IMR-90 (cell line): ENCODE measurements at regions not wholly inside any gene's neighbourhood (a gene's known extent, or its start where the extent isn't known, plus 50 kb on each side); places are given as distances from the start of the nearest gene placed in this dataset.

Source experiments
- ATAC-seq: fragments of 200-7000 bp; cut with Tn5 transposase; 2 replicates; pipeline ENCODE4 v1.9.1; 2020; ENCODE audit warnings: low read depth, mild to moderate bottlenecking, moderate library complexity
- BruUV-seq: library from RNA; stranded (reverse); fragments of 400-500 nt; replicated peaks from 2 replicates; lab custom pipeline; 2021; lab: Mats Ljungman, UMichigan
- CTCF ChIA-PET: fragments of 300-600 bp; formaldehyde crosslinking; extraction: SDS; loops from one replicate; lab custom pipeline; 2021; ENCODE audit warnings: antibody characterized with exemption; lab: Yijun Ruan, JAX
- POLR2A ChIA-PET: fragments of 300-600 bp; sonication (Branson Sonifier 250); formaldehyde crosslinking; loops from one replicate; lab custom pipeline; 2022; ENCODE audit warnings: antibody characterized with exemption; ENCODE audit not compliant: unreplicated experiment; lab: Charles Lee
- DNase-seq: peaks from one replicate; pipeline ENCODE4 v3.0.0; 2013
- H2AFZ ChIP-seq: replicated peaks from 2 replicates; pipeline ENCODE3; 2013; ENCODE audit warnings: low read length, mild to moderate bottlenecking; ENCODE audit not compliant: poor library complexity
- H2AK5ac ChIP-seq: 2 replicates; pipeline ENCODE4 v1.6.1; 2013; ENCODE audit warnings: low read depth, low read length, inconsistent platforms
- H2AK9ac ChIP-seq: replicated peaks from 2 replicates; pipeline ENCODE3; 2013; ENCODE audit warnings: mild to moderate bottlenecking, low read depth, low read length, moderate library complexity; ENCODE audit not compliant: poor library complexity
- H2BK120ac ChIP-seq: 2 replicates; pipeline ENCODE4 v1.6.1; 2013; ENCODE audit warnings: low read depth, low read length, inconsistent platforms
- H2BK15ac ChIP-seq: 3 replicates; pipeline ENCODE4 v1.6.1; 2013; ENCODE audit warnings: low read depth, low read length, inconsistent platforms
- H2BK20ac ChIP-seq: 2 replicates; pipeline ENCODE4 v1.6.1; 2013; ENCODE audit warnings: low read depth, mild to moderate bottlenecking, inconsistent platforms, low read length, moderate library complexity
- H2BK5ac ChIP-seq: 2 replicates; pipeline ENCODE4 v1.6.1; 2013; ENCODE audit warnings: mild to moderate bottlenecking, low read depth, low read length, inconsistent platforms; ENCODE audit not compliant: poor library complexity, severe bottlenecking
- H3K14ac ChIP-seq: replicated peaks from 2 replicates; pipeline ENCODE4 v1.6.1; 2013; ENCODE audit warnings: low read depth, low read length, inconsistent platforms
- H3K18ac ChIP-seq: 2 replicates; pipeline ENCODE4 v1.6.1; 2013; ENCODE audit warnings: low read depth, low read length, control low read depth
- H3K23ac ChIP-seq: 2 replicates; pipeline ENCODE4 v1.6.1; 2013; ENCODE audit warnings: low read depth, low read length, inconsistent platforms
- H3K27ac ChIP-seq: 2 replicates; pipeline ENCODE4 v1.5.1; 2013; ENCODE audit warnings: mild to moderate bottlenecking, control low read depth, low read length; ENCODE audit not compliant: insufficient read depth
- H3K27me3 ChIP-seq: 2 replicates; pipeline ENCODE4 v1.6.1; 2013; ENCODE audit warnings: low read length; ENCODE audit not compliant: control insufficient read depth, insufficient read depth
- H3K36me3 ChIP-seq: 2 replicates; pipeline ENCODE4 v1.6.1; 2013; ENCODE audit warnings: low read length, mixed read lengths; ENCODE audit not compliant: control insufficient read depth, insufficient read depth
- H3K4ac ChIP-seq: 2 replicates; pipeline ENCODE4 v1.6.1; 2013; ENCODE audit warnings: low read depth, low read length, inconsistent platforms
- H3K4me1 ChIP-seq: 2 replicates; pipeline ENCODE4 v1.6.1; 2013; ENCODE audit warnings: low read length, mixed read lengths; ENCODE audit not compliant: control insufficient read depth, insufficient read depth
- H3K4me2 ChIP-seq: 2 replicates; pipeline ENCODE4 v1.6.1; 2013; ENCODE audit warnings: low read depth, mild to moderate bottlenecking, control low read depth, low read length, moderate library complexity
- H3K4me3 ChIP-seq: 2 replicates; pipeline ENCODE4 v1.5.1; 2013; ENCODE audit warnings: low read depth, mild to moderate bottlenecking, control low read depth, low read length, moderate library complexity; ENCODE audit not compliant: insufficient read depth
- H3K56ac ChIP-seq: 2 replicates; pipeline ENCODE4 v1.6.1; 2013; ENCODE audit warnings: low read length, inconsistent platforms; ENCODE audit not compliant: insufficient read depth; ENCODE audit errors: extremely low read depth
- H3K79me1 ChIP-seq, 2 experiments: 2 replicates each; pipeline ENCODE4 v1.6.1; 2013; ENCODE audit warnings: low read length in 2 of 2, inconsistent platforms in 1 of 2, low read depth in 1 of 2
- H3K9ac ChIP-seq: 2 replicates; pipeline ENCODE4 v1.6.1; 2013; ENCODE audit warnings: low read depth, low read length, control low read depth
- H3K9me1 ChIP-seq: 2 replicates; pipeline ENCODE4 v1.6.1; 2013; ENCODE audit warnings: low read length, inconsistent platforms; ENCODE audit not compliant: insufficient read depth
- H3K9me3 ChIP-seq: 2 replicates; pipeline ENCODE4 v1.6.1; 2013; ENCODE audit warnings: low read length; ENCODE audit not compliant: control insufficient read depth, insufficient read depth
- H4K20me1 ChIP-seq: 2 replicates; pipeline ENCODE4 v1.6.1; 2013; ENCODE audit warnings: low read length, inconsistent platforms; ENCODE audit not compliant: insufficient read depth
- H4K5ac ChIP-seq: 2 replicates; pipeline ENCODE4 v1.6.1; 2013; ENCODE audit warnings: mild to moderate bottlenecking, low read depth, low read length, control low read depth
- H4K8ac ChIP-seq, 2 experiments: 2 replicates each; pipeline ENCODE4 v1.6.1; 2013; ENCODE audit warnings: low read depth in 2 of 2, low read length in 2 of 2, control low read depth in 1 of 2, inconsistent platforms in 1 of 2
- H4K91ac ChIP-seq: 2 replicates; pipeline ENCODE4 v1.6.1; 2013; ENCODE audit warnings: low read depth, low read length, inconsistent platforms; ENCODE audit not compliant: insufficient read depth
- BHLHE40 ChIP-seq: fragments of 150-350 bp; IDR thresholded peaks from 2 replicates; pipeline ENCODE4 v1.6.1; 2016; ENCODE audit warnings: mild to moderate bottlenecking, low read depth, low read length
- CEBPB ChIP-seq: IDR thresholded peaks from 2 replicates; pipeline ENCODE4 v1.6.1; 2012; ENCODE audit warnings: low read depth, low read length, improper control_type of control experiment
- CHD1 ChIP-seq: IDR thresholded peaks from 2 replicates; pipeline ENCODE4 v1.6.1; 2012; ENCODE audit warnings: low read depth, low read length, improper control_type of control experiment
- ELK1 ChIP-seq: fragments of 150-350 bp; IDR thresholded peaks from 2 replicates; pipeline ENCODE4 v1.6.1; 2016; ENCODE audit warnings: low read depth, mild to moderate bottlenecking, low read length, moderate library complexity, borderline replicate concordance
- FOS ChIP-seq: fragments of 150-350 bp; IDR thresholded peaks from 2 replicates; pipeline ENCODE4 v1.6.1; 2016; ENCODE audit warnings: low read depth, low read length
- MAFK ChIP-seq: IDR thresholded peaks from 2 replicates; pipeline ENCODE4 v1.6.1; 2012; ENCODE audit warnings: low read depth, low read length, improper control_type of control experiment
- MAZ ChIP-seq: IDR thresholded peaks from 2 replicates; pipeline ENCODE4 v1.6.1; 2012; ENCODE audit warnings: low read depth, mild to moderate bottlenecking, low read length, improper control_type of control experiment, moderate library complexity, borderline replicate concordance
- MXI1 ChIP-seq: IDR thresholded peaks from 2 replicates; pipeline ENCODE4 v1.6.1; 2012; ENCODE audit warnings: low read depth, mild to moderate bottlenecking, low read length, moderate library complexity, borderline replicate concordance
- NFE2L2 ChIP-seq: fragments of 150-350 bp; IDR thresholded peaks from 2 replicates; pipeline ENCODE4 v1.6.1; 2016; ENCODE audit warnings: low read depth, mild to moderate bottlenecking, low read length
- POLR2A ChIP-seq: IDR thresholded peaks from 2 replicates; pipeline ENCODE4 v1.6.1; 2012; ENCODE audit warnings: mild to moderate bottlenecking, low read depth, low read length
- RAD21 ChIP-seq: IDR thresholded peaks from 2 replicates; pipeline ENCODE4 v1.6.1; 2012; ENCODE audit warnings: low read length, improper control_type of control experiment
- RCOR1 ChIP-seq: IDR thresholded peaks from 2 replicates; pipeline ENCODE4 v1.6.1; 2012; ENCODE audit warnings: mild to moderate bottlenecking, low read length, improper control_type of control experiment; ENCODE audit not compliant: insufficient replicate concordance
- RFX5 ChIP-seq: IDR thresholded peaks from 2 replicates; pipeline ENCODE4 v1.8.0; 2012; ENCODE audit warnings: low read depth, mild to moderate bottlenecking, low read length, moderate library complexity
- SMC3 ChIP-seq: fragments of 150-350 bp; IDR thresholded peaks from 2 replicates; pipeline ENCODE4 v1.6.1; 2016; ENCODE audit warnings: low read depth, mild to moderate bottlenecking, antibody characterized with exemption, low read length, moderate library complexity
- WGBS, 2 experiments: methylation state at CpG; one replicate each; pipeline versions ENCODE4 v1.1.5 to v1.1.7; 2013; ENCODE audit warnings: missing lambda C conversion rate in 2 of 2; ENCODE audit not compliant: insufficient read length in 1 of 2; ENCODE audit errors: extremely low coverage in 2 of 2; 5-methylcytosine and 5-hydroxymethylcytosine counted together
- dilution Hi-C: fragments of 300-500 bp; cut with HindIII; formaldehyde crosslinking; loops from one replicate; pipeline ENCODE4 v1.14.3; 2018; ENCODE audit warnings: low sequenced_read_pairs; ENCODE audit not compliant: unreplicated experiment
- in situ Hi-C: fragments of 300-500 bp; cut with MboI; formaldehyde crosslinking; loops from 3 replicates; pipeline ENCODE4 v1.14.3; 2019; ENCODE audit warnings: low sequenced_read_pairs, inconsistent platforms, mixed read lengths
- intact Hi-C: fragments of 100-400 bp; cut with micrococcal nuclease; formaldehyde crosslinking; loops from 2 replicates; pipeline ENCODE4 v1.10.0; 2022
- TF ChIP-seq, protein P1 (sequence below): fragments of 150-350 bp; IDR thresholded peaks from 2 replicates; pipeline ENCODE4 v1.6.1; 2017; ENCODE audit warnings: mild to moderate bottlenecking, antibody characterized with exemption, low read length, low read depth
- TF ChIP-seq, protein P2 (sequence below): conservative IDR thresholded peaks from 2 replicates; pipeline ENCODE4 v1.5.1; 2012; ENCODE audit warnings: mild to moderate bottlenecking, low read depth, low read length, improper control_type of control experiment

DNA sequence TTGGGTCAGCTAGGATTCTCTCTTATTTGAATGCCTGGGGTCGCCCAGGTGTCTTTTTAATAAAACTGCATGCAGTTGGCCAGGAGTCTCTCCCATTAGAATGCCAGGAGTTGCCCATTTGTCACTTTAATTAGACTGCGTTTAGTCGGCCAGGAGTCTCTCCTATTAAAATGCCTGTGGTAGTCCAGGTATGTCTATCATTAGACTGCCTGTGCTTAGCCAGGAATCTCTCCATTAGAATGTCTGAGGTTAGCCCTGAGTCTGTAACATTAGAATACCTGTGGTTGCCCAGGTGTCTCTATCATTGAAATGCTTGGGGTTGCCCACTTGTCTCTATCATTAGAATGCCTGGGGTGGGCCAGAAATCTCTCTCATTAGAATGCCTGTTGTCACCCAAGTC lies 1470.9 kb downstream of the UQCRFS1 start:
- no peak for DNase-seq
- no peak overlapping the region for H3K9ac ChIP-seq
- WGBS, 2 experiments = no CpG with 5 or more reads among the region's 3 CpGs
- H3K14ac ChIP-seq = no peak overlapping the region
- no peak overlapping the region for H3K23ac ChIP-seq
- no peak for ATAC-seq
- no peak overlapping the region for H2BK5ac ChIP-seq
- no peak for TF ChIP-seq RFX5
- no peak for TF ChIP-seq RCOR1
- no peak for TF ChIP-seq NFE2L2
- no peak for TF ChIP-seq RAD21
- no peak for TF ChIP-seq POLR2A
- TF ChIP-seq, protein P1, sequence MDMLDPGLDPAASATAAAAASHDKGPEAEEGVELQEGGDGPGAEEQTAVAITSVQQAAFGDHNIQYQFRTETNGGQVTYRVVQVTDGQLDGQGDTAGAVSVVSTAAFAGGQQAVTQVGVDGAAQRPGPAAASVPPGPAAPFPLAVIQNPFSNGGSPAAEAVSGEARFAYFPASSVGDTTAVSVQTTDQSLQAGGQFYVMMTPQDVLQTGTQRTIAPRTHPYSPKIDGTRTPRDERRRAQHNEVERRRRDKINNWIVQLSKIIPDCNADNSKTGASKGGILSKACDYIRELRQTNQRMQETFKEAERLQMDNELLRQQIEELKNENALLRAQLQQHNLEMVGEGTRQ = no peak
- TF ChIP-seq SMC3 = no peak
- TF ChIP-seq, protein P2, sequence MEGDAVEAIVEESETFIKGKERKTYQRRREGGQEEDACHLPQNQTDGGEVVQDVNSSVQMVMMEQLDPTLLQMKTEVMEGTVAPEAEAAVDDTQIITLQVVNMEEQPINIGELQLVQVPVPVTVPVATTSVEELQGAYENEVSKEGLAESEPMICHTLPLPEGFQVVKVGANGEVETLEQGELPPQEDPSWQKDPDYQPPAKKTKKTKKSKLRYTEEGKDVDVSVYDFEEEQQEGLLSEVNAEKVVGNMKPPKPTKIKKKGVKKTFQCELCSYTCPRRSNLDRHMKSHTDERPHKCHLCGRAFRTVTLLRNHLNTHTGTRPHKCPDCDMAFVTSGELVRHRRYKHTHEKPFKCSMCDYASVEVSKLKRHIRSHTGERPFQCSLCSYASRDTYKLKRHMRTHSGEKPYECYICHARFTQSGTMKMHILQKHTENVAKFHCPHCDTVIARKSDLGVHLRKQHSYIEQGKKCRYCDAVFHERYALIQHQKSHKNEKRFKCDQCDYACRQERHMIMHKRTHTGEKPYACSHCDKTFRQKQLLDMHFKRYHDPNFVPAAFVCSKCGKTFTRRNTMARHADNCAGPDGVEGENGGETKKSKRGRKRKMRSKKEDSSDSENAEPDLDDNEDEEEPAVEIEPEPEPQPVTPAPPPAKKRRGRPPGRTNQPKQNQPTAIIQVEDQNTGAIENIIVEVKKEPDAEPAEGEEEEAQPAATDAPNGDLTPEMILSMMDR = no peak
- no peak for TF ChIP-seq CEBPB
- TF ChIP-seq MAZ = no peak
- no peak for TF ChIP-seq FOS
- no peak for TF ChIP-seq CHD1
- TF ChIP-seq BHLHE40 = no peak
- TF ChIP-seq MAFK = no peak
- TF ChIP-seq MXI1 = no peak
- TF ChIP-seq ELK1 = no peak
- no peak overlapping the region for H3K27ac ChIP-seq
- intact Hi-C loops = no loop called here
- no peak overlapping the region for H2AFZ ChIP-seq
- H3K9me1 ChIP-seq = no peaks in the 10 kb centered on the region; the same call in 1 of the 2 replicates
- BruUV-seq = no TSS peak
- no peaks in the 10 kb centered on the region for H3K36me3 ChIP-seq
- H4K91ac ChIP-seq = no peak overlapping the region
- ChIA-PET POLR2A (no interaction called here), CTCF (no interaction called here)
- no peak overlapping the region for H3K4me2 ChIP-seq
- no peaks in the 10 kb centered on the region for H3K27me3 ChIP-seq
- no peak overlapping the region for H2BK20ac ChIP-seq
- no peak overlapping the region for H2AK9ac ChIP-seq
- H3K4me3 ChIP-seq = no peak overlapping the region
- H3K79me1 ChIP-seq = no peaks in the 10 kb centered on the region; a peak in 1 of 4 replicates
- dilution Hi-C loops = no loop called here
- H2BK15ac ChIP-seq = no peak overlapping the region
- H2AK5ac ChIP-seq = no peak overlapping the region
- H3K4me1 ChIP-seq = peaks cover 2% of the 10 kb centered on the region; the same call in 1 of the 2 replicates
- H3K56ac ChIP-seq = no peak overlapping the region
- H3K4ac ChIP-seq = no peak overlapping the region
- H3K18ac ChIP-seq = no peak overlapping the region
- no peak overlapping the region for H4K5ac ChIP-seq
- no peaks in the 10 kb centered on the region for H4K20me1 ChIP-seq
- no peak overlapping the region for H4K8ac ChIP-seq
- in situ Hi-C loops = no loop called here
- no peak overlapping the region for H2BK120ac ChIP-seq
- H3K9me3 ChIP-seq = no peaks in the 10 kb centered on the region
